H1 (cell line): ENCODE measurements at regions not wholly inside any gene's neighbourhood (a gene's known extent, or its start where the extent isn't known, plus 50 kb on each side); places are given as distances from the start of the nearest gene placed in this dataset.

Source experiments
- CTCF ChIA-PET: fragments of 300-600 bp; sonication (Branson Sonifier 250); formaldehyde crosslinking; loops from one replicate; lab custom pipeline; 2021; ENCODE audit not compliant: partially characterized antibody; lab: Charles Lee
- POLR2A ChIA-PET: fragments of 300-600 bp; sonication (Branson Sonifier 250); formaldehyde crosslinking; loops from one replicate; lab custom pipeline; 2021; ENCODE audit warnings: inconsistent platforms; ENCODE audit not compliant: partially characterized antibody; lab: Charles Lee
- DNase-seq, 2 experiments: peaks; one replicate each; pipeline versions ENCODE4 v3.0.0 to v3.0.0-alpha.2; 2010 to 2022; ENCODE audit warnings: low spot score in 2 of 2, low read depth in 1 of 2, mixed read lengths in 1 of 2
- FAIRE-seq: peaks from 2 replicates; lab custom pipeline; 2011; peaks lifted over from hg19 to GRCh38; lab: Jason Lieb, UNC
- H2AFZ ChIP-seq: 2 replicates; pipeline ENCODE4 v1.8.1; 2012; ENCODE audit warnings: low read length, inconsistent platforms
- H2AK5ac ChIP-seq: 2 replicates; pipeline ENCODE4 v1.6.1; 2013; ENCODE audit warnings: low read depth, low read length
- H2BK120ac ChIP-seq: replicated peaks from 2 replicates; pipeline ENCODE3; 2013; ENCODE audit warnings: low read depth, low read length, inconsistent platforms
- H2BK12ac ChIP-seq: 2 replicates; pipeline ENCODE4 v1.6.1; 2013; ENCODE audit warnings: low read depth, low read length
- H2BK15ac ChIP-seq: 2 replicates; pipeline ENCODE4 v1.6.1; 2013; ENCODE audit warnings: low read length
- H2BK20ac ChIP-seq: 2 replicates; pipeline ENCODE4 v1.6.1; 2013; ENCODE audit warnings: low read length
- H2BK5ac ChIP-seq: 2 replicates; pipeline ENCODE4 v1.6.1; 2013; ENCODE audit warnings: low read depth, low read length
- H3K14ac ChIP-seq: 2 replicates; pipeline ENCODE4 v1.6.1; 2013; ENCODE audit warnings: inconsistent platforms; ENCODE audit not compliant: insufficient read length
- H3K18ac ChIP-seq: 2 replicates; pipeline ENCODE4 v1.6.1; 2013; ENCODE audit warnings: low read length; ENCODE audit errors: extremely low read depth
- H3K23ac ChIP-seq: 2 replicates; pipeline ENCODE4 v1.6.1; 2013; ENCODE audit warnings: inconsistent platforms; ENCODE audit not compliant: insufficient read length
- H3K23me2 ChIP-seq: 2 replicates; pipeline ENCODE4 v1.6.1; 2013; ENCODE audit warnings: low read depth, low read length
- H3K27ac ChIP-seq: 2 replicates; pipeline ENCODE4 v1.6.1; 2011; ENCODE audit warnings: low read depth, low read length, inconsistent platforms
- H3K27me3 ChIP-seq, 4 experiments: replicated peaks in 1 of 4; 1 replicate in 1 of 4; 2 replicates in 3 of 4; pipeline versions ENCODE4 v1.6.1 to v1.8.1; 2011 to 2013; ENCODE audit warnings: low read length in 3 of 4, mild to moderate bottlenecking in 3 of 4, inconsistent platforms in 2 of 4, mixed read lengths in 2 of 4, moderate library complexity in 1 of 4; ENCODE audit not compliant: control insufficient read depth in 3 of 4, insufficient read depth in 3 of 4; ENCODE audit errors: extremely low read depth in 1 of 4
- H3K36me3 ChIP-seq, 4 experiments: 2 replicates each; pipeline versions ENCODE4 v1.6.1 to v1.8.1; 2011 to 2013; ENCODE audit warnings: mild to moderate bottlenecking in 4 of 4, low read length in 3 of 4, moderate library complexity in 2 of 4, control low read depth in 1 of 4, inconsistent platforms in 1 of 4; ENCODE audit not compliant: insufficient read depth in 4 of 4, control insufficient read depth in 2 of 4
- H3K4ac ChIP-seq: replicated peaks from 2 replicates; pipeline ENCODE3; 2013; ENCODE audit warnings: low read length, low read depth, mixed read lengths, inconsistent platforms; ENCODE audit not compliant: insufficient read length
- H3K4me1 ChIP-seq, 4 experiments: replicated peaks in 1 of 4; 1 replicate in 1 of 4; 2 replicates in 3 of 4; pipeline versions ENCODE4 v1.6.1 to v1.8.1; 2011 to 2013; ENCODE audit warnings: low read length in 3 of 4, inconsistent platforms in 2 of 4, mixed read lengths in 1 of 4; ENCODE audit not compliant: insufficient read depth in 4 of 4, control insufficient read depth in 3 of 4
- H3K4me2 ChIP-seq, 2 experiments: 2 replicates each; pipeline versions ENCODE4 v1.6.1 to v1.8.1; 2011 to 2013; ENCODE audit warnings: low read depth in 2 of 2, low read length in 2 of 2, control low read depth in 1 of 2, inconsistent platforms in 1 of 2, mild to moderate bottlenecking in 1 of 2; ENCODE audit not compliant: insufficient read depth in 1 of 2
- H3K4me3 ChIP-seq, 4 experiments: fragments of 200-600, 300-600 bp in 1 of 4; sonication (generic), shearing (Covaris generic), sonication (Bioruptor Twin) in 1 of 4; 2 replicates each; pipeline versions ENCODE4 v1.5.1 to v1.8.1; 2011 to 2016; ENCODE audit warnings: low read length in 4 of 4, low read depth in 3 of 4, control low read depth in 2 of 4, inconsistent platforms in 2 of 4, mild to moderate bottlenecking in 2 of 4, mixed read lengths in 1 of 4, moderate library complexity in 1 of 4; ENCODE audit not compliant: insufficient read depth in 2 of 4; ENCODE audit errors: extremely low read depth in 1 of 4
- H3K56ac ChIP-seq: replicated peaks from 2 replicates; pipeline ENCODE3; 2013; ENCODE audit warnings: low read depth, mild to moderate bottlenecking, mixed read lengths, low read length, inconsistent platforms; ENCODE audit not compliant: insufficient read length
- H3K79me1 ChIP-seq: 2 replicates; pipeline ENCODE4 v1.6.1; 2013; ENCODE audit warnings: low read depth, low read length, control low read depth
- H3K79me2 ChIP-seq, 2 experiments: 2 replicates each; pipeline versions ENCODE4 v1.6.1 to v1.8.1; 2012 to 2013; ENCODE audit warnings: low read length in 2 of 2, mild to moderate bottlenecking in 2 of 2, inconsistent platforms in 1 of 2; ENCODE audit not compliant: insufficient read depth in 2 of 2, control insufficient read depth in 1 of 2
- H3K9ac ChIP-seq, 4 experiments: replicated peaks in 1 of 4; 1 replicate in 1 of 4; 2 replicates in 3 of 4; pipeline versions ENCODE4 v1.6.1 to v1.8.1; 2011 to 2013; ENCODE audit warnings: low read depth in 3 of 4, low read length in 3 of 4, control low read depth in 2 of 4, mild to moderate bottlenecking in 2 of 4, moderate library complexity in 2 of 4, inconsistent platforms in 1 of 4; ENCODE audit errors: extremely low read depth in 1 of 4
- H3K9me3 ChIP-seq, 2 experiments: 2 replicates each; pipeline versions ENCODE4 v1.6.1 to v1.8.1; 2012 to 2013; ENCODE audit warnings: mild to moderate bottlenecking in 2 of 2, moderate library complexity in 2 of 2, control low read depth in 1 of 2, inconsistent platforms in 1 of 2, low read depth in 1 of 2, low read length in 1 of 2, mixed read lengths in 1 of 2; ENCODE audit not compliant: insufficient read depth in 2 of 2
- H4K20me1 ChIP-seq, 2 experiments: replicated peaks in 1 of 2; 2 replicates each; pipeline versions ENCODE3 to v1.8.1; 2011 to 2013; ENCODE audit warnings: inconsistent platforms in 2 of 2, low read length in 2 of 2, mild to moderate bottlenecking in 1 of 2; ENCODE audit not compliant: insufficient read depth in 2 of 2, control insufficient read depth in 1 of 2
- H4K5ac ChIP-seq: 2 replicates; pipeline ENCODE4 v1.6.1; 2013; ENCODE audit warnings: low read length, low read depth, mixed read lengths, inconsistent platforms; ENCODE audit not compliant: insufficient read length
- H4K8ac ChIP-seq: 2 replicates; pipeline ENCODE4 v1.8.0; 2013; ENCODE audit warnings: mild to moderate bottlenecking, moderate library complexity, low read length, inconsistent platforms; ENCODE audit not compliant: insufficient read depth; ENCODE audit errors: extremely low read depth
- H4K91ac ChIP-seq: replicated peaks from 2 replicates; pipeline ENCODE3; 2013; ENCODE audit warnings: low read length, mixed read lengths, inconsistent platforms; ENCODE audit not compliant: insufficient read length
- BACH1 ChIP-seq: IDR thresholded peaks from 2 replicates; pipeline ENCODE4 v1.6.1; 2012; ENCODE audit warnings: low read length, improper control_type of control experiment
- POU5F1 ChIP-seq: IDR thresholded peaks from 2 replicates; pipeline ENCODE4 v1.6.1; 2011; ENCODE audit warnings: low read depth, mild to moderate bottlenecking, low read length, moderate library complexity
- SP2 ChIP-seq: IDR thresholded peaks from 2 replicates; pipeline ENCODE4 v1.6.1; 2012; ENCODE audit warnings: mild to moderate bottlenecking, low read length, inconsistent platforms
- WGBS, 2 experiments: shearing (Covaris generic) in 1 of 2; methylation state at CpG; one replicate each; pipeline versions ENCODE4 v1.1.6 to v1.1.7; 2013 to 2015; ENCODE audit warnings: low lambda C conversion rate in 2 of 2, mixed read lengths in 2 of 2, inconsistent platforms in 1 of 2, low coverage in 1 of 2, missing lambda C conversion rate in 1 of 2; ENCODE audit not compliant: insufficient replicate concordance in 2 of 2, insufficient coverage in 1 of 2, insufficient read length in 1 of 2; ENCODE audit errors: extremely low coverage in 1 of 2, missing lambda C conversion rate in 1 of 2; 5-methylcytosine and 5-hydroxymethylcytosine counted together
- TF ChIP-seq, protein P1 (sequence below): IDR thresholded peaks from 2 replicates; pipeline ENCODE4 v1.6.1; 2011; ENCODE audit warnings: low read length, improper control_type of control experiment

DNA sequence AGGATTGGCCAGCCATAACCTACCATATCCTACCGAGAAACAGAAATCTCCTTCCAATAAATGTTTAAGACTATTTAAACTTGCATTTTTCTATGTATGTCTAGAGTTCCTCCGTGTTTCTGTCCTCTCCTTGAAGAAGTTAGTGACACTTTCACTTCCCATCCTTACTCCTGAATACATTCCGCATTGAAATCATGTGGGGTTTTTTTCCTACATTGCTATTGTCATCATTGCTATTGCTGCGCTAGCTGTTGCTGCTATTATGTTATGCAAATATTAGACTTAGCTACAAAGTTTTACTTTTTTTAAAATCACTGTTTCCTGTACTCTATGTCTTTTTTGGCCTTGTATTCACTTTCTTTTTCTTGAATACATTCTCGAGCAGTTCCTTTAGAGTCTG, 83.3 kb upstream of the NEK6 start:
- Histone ChIP-seq H2AFZ (no peak overlapping the region), H2BK120ac (no peak overlapping the region), H4K20me1 (no peaks in the 10 kb centered on the region), H2BK20ac (no peak overlapping the region), H3K27ac (no peak overlapping the region), H4K5ac (no peak overlapping the region), H3K56ac (no peak overlapping the region), H3K79me1 (no peaks in the 10 kb centered on the region), H3K18ac (no peak overlapping the region), H3K9me3 (no peaks in the 10 kb centered on the region), H3K4me2 (no peak overlapping the region), H4K8ac (no peak overlapping the region), H3K36me3 (no peaks in the 10 kb centered on the region), H2BK12ac (no peak overlapping the region), H3K14ac (no peak overlapping the region), H3K4me1 (no peaks in the 10 kb centered on the region), H3K4me3 (no peak overlapping the region), H3K23me2 (no peaks in the 10 kb centered on the region), H2AK5ac (no peak overlapping the region), H4K91ac (no peak overlapping the region), H3K4ac (no peak overlapping the region), H2BK5ac (no peak overlapping the region), H3K23ac (no peak overlapping the region), H3K27me3 (no peaks in the 10 kb centered on the region), H3K79me2 (no peaks in the 10 kb centered on the region), H2BK15ac (no peak overlapping the region), H3K9ac (no peak overlapping the region)
- TF ChIP-seq POU5F1: no peak
- TF ChIP-seq BACH1: no peak
- TF ChIP-seq SP2: no peak
- TF ChIP-seq, protein P1, sequence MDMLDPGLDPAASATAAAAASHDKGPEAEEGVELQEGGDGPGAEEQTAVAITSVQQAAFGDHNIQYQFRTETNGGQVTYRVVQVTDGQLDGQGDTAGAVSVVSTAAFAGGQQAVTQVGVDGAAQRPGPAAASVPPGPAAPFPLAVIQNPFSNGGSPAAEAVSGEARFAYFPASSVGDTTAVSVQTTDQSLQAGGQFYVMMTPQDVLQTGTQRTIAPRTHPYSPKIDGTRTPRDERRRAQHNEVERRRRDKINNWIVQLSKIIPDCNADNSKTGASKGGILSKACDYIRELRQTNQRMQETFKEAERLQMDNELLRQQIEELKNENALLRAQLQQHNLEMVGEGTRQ: no peak
- CTCF ChIA-PET: interaction anchor here (0.7 kb wide), 1 partner anchor 67 kb away, joined by 3 read pairs; no protein-coding TSS in a partner anchor
- FAIRE-seq (no peak), DNase-seq (no peak)
- WGBS, 2 experiments: 84% methylated on average over 5 of the region's 5 CpGs; no CpG with 5 or more reads in 1 of the 2 experiments
- POLR2A ChIA-PET: interaction anchor here (1.0 kb wide), 1 partner anchor 12 kb away, joined by 3 read pairs; no protein-coding TSS in a partner anchor
